ENCODE measurements at regions not wholly inside any gene's neighbourhood (a gene's known extent, or its start where the extent isn't known, plus 50 kb on each side); places are given as distances from the start of the nearest gene placed in this dataset.

- TF ChIP-seq CTCF (IDR thresholded peaks at IDR 0.05; ENCODE audit: control insufficient read depth, extremely low read depth, insufficient read depth), result no peak
- DNase-seq (ENCODE audit: low read depth), result no peak
- H3K4me3 ChIP-seq (ENCODE audit: low read depth, low read length), result no peak overlapping the region
Observed at GRCh38 chr6:80541181-80541580, 434.7 kb downstream of the BCKDHB start.

GRCh38 chr6:80540700-80541099 is 434.2 kb downstream of the BCKDHB start:
- DNase-seq (ENCODE audit: low read depth), result no peak
- no peak for TF ChIP-seq CTCF (IDR thresholded peaks at IDR 0.05; ENCODE audit: control insufficient read depth, extremely low read depth, insufficient read depth)
- no peak overlapping the region for H3K4me3 ChIP-seq (ENCODE audit: low read depth, low read length)

- TF ChIP-seq CTCF (IDR thresholded peaks at IDR 0.05; ENCODE audit: control insufficient read depth, extremely low read depth, insufficient read depth), result no peak
Observed at GRCh38 chr6:80537118-80537972, 430.9 kb downstream of the BCKDHB start.

GRCh38 chr6:80535914-80536565 is 429.6 kb downstream of the BCKDHB start:
- H3K4me3 ChIP-seq (ENCODE audit: low read depth, low read length), result no peak overlapping the region
- no peak for DNase-seq (ENCODE audit: low read depth)
- no peak for TF ChIP-seq CTCF (IDR thresholded peaks at IDR 0.05; ENCODE audit: control insufficient read depth, extremely low read depth, insufficient read depth)

More at GRCh38 chr6:80537118-80537972, 430.9 kb downstream of the BCKDHB start:
- H3K4me3 ChIP-seq (ENCODE audit: low read depth, low read length), result no peak overlapping the region
- DNase-seq (ENCODE audit: low read depth), result no peak

GRCh38 chr6:80531681-80532619 is 425.5 kb downstream of the BCKDHB start:
- no peak overlapping the region for H3K4me3 ChIP-seq (ENCODE audit: low read depth, low read length)
- TF ChIP-seq CTCF (IDR thresholded peaks at IDR 0.05; ENCODE audit: control insufficient read depth, extremely low read depth, insufficient read depth), result no peak
- no peak for DNase-seq (ENCODE audit: low read depth)

GRCh38 chr6:80530103-80530502 is 423.6 kb downstream of the BCKDHB start:
- no peak for TF ChIP-seq CTCF (IDR thresholded peaks at IDR 0.05; ENCODE audit: control insufficient read depth, extremely low read depth, insufficient read depth)
- DNase-seq (ENCODE audit: low read depth), result no peak
- H3K4me3 ChIP-seq (ENCODE audit: low read depth, low read length), result no peak overlapping the region

All from LNCaP clone FGC (cell line).